Panc1 (cell line): ENCODE measurements at regions not wholly inside any gene's neighbourhood (a gene's known extent, or its start where the extent isn't known, plus 50 kb on each side); places are given as distances from the start of the nearest gene placed in this dataset.

Source experiments
- ATAC-seq: fragments of 200-7000 bp; cut with Tn5 transposase; 2 replicates; pipeline ENCODE4 v1.9.1; 2020; ENCODE audit warnings: mild to moderate bottlenecking, moderate library complexity
- BruUV-seq: library from RNA; stranded (reverse); fragments of 400-500 nt; replicated peaks from 2 replicates; lab custom pipeline; 2021; lab: Mats Ljungman, UMichigan
- CTCF ChIA-PET: fragments of 300-600 bp; sonication (Branson Sonifier 250); formaldehyde crosslinking; loops from one replicate; lab custom pipeline; 2022; ENCODE audit warnings: antibody characterized with exemption; lab: Charles Lee
- POLR2A ChIA-PET: fragments of 300-600 bp; sonication (Branson Sonifier 250); formaldehyde crosslinking; loops from one replicate; lab custom pipeline; 2022; ENCODE audit warnings: antibody characterized with exemption; lab: Charles Lee
- DNase-seq: peaks from one replicate; pipeline ENCODE4 v3.0.0-alpha.2; 2010; ENCODE audit warnings: low read depth, low spot score
- H3K27ac ChIP-seq: 2 replicates; pipeline ENCODE4 v1.5.1; 2011; ENCODE audit warnings: mild to moderate bottlenecking, low read length, inconsistent platforms
- H3K27me3 ChIP-seq: fragments of 200-500 bp; sonication (Bioruptor generic); 2 replicates; pipeline ENCODE4 v1.6.0; 2014; ENCODE audit warnings: low read length, inconsistent platforms; ENCODE audit not compliant: control insufficient read depth, insufficient read depth
- H3K36me3 ChIP-seq: fragments of 200-500 bp; sonication (Bioruptor generic); 2 replicates; pipeline ENCODE4 v1.5.1; 2014; ENCODE audit warnings: inconsistent platforms, mild to moderate bottlenecking, low read length, moderate library complexity; ENCODE audit not compliant: control insufficient read depth, insufficient read depth
- H3K4me1 ChIP-seq: 2 replicates; pipeline ENCODE4 v1.5.1; 2011; ENCODE audit warnings: inconsistent platforms, mild to moderate bottlenecking, low read length, moderate library complexity; ENCODE audit not compliant: control insufficient read depth, insufficient read depth
- H3K4me3 ChIP-seq, 2 experiments: 2 replicates each; pipeline ENCODE4 v1.5.1; 2011 to 2012; ENCODE audit warnings: low read depth in 2 of 2, low read length in 2 of 2, mild to moderate bottlenecking in 2 of 2, inconsistent platforms in 1 of 2, moderate library complexity in 1 of 2
- H3K9me3 ChIP-seq: fragments of 200-500 bp; sonication (Bioruptor generic); 2 replicates; pipeline ENCODE4 v1.5.1; 2014; ENCODE audit warnings: low read depth, mild to moderate bottlenecking, inconsistent platforms, low read length, moderate library complexity; ENCODE audit not compliant: control insufficient read depth, insufficient read depth
- POLR2AphosphoS5 ChIP-seq: IDR thresholded peaks from 2 replicates; pipeline ENCODE4 v1.6.1; 2012; ENCODE audit warnings: mild to moderate bottlenecking, low read depth, low read length, moderate library complexity
- SIN3A ChIP-seq: IDR thresholded peaks from 2 replicates; pipeline ENCODE4 v1.6.1; 2012; ENCODE audit warnings: low read depth, mild to moderate bottlenecking, low read length, moderate library complexity, borderline replicate concordance; ENCODE audit not compliant: insufficient read depth
- TCF7L2 ChIP-seq: IDR thresholded peaks from 2 replicates; pipeline ENCODE4 v1.6.1; 2011; ENCODE audit warnings: mild to moderate bottlenecking, low read depth, low read length, inconsistent platforms
- in situ Hi-C: cut with HindIII; loops from 2 replicates; pipeline ENCODE4 v1.10.0; 2016; ENCODE audit warnings: low sequenced_read_pairs, low pct_unique_long_range_greater_than_20kb
- intact Hi-C: fragments of 100-400 bp; cut with micrococcal nuclease; formaldehyde crosslinking; loops from one replicate; pipeline ENCODE4 v1.10.0; 2022; ENCODE audit not compliant: unreplicated experiment
- TF ChIP-seq, protein P1 (sequence below), 2 experiments: IDR thresholded peaks; 2 replicates each; pipeline ENCODE4 v1.6.1; 2011 to 2012; ENCODE audit warnings: low read depth in 2 of 2, control low read depth in 1 of 2, low read length in 1 of 2, mild to moderate bottlenecking in 1 of 2, moderate library complexity in 1 of 2; ENCODE audit not compliant: insufficient read depth in 1 of 2
- TF ChIP-seq, protein P2 (sequence below): fragments of 450-650 bp; IDR thresholded peaks from 2 replicates; pipeline ENCODE4 v1.5.1; 2017; ENCODE audit warnings: mild to moderate bottlenecking

DNA sequence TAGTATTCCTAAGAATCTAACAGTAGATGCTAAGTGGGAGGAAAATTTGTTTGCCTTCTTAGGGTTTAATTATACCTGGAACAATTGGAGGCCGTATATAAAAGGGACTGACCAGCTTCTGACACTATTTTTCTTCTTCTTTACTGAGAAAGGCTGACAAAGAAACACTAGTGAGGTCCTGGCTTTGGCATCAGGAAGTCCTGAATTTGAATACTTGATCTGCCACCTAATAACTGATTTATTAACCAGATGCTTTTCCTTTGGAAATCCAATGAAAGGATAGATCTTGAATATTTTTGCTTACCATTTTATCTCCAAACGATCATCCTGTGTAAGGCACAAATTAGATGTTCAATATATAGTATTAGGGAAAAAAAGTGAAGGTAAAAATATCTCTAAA is 382.5 kb downstream of the CENPW start:
- in situ Hi-C loops: no loop called here
- ChIA-PET CTCF (no interaction called here), POLR2A (no interaction called here)
- no TSS peak for BruUV-seq
- Histone ChIP-seq H3K4me1 (no peaks in the 10 kb centered on the region), H3K36me3 (no peaks in the 10 kb centered on the region), H3K9me3 (no peaks in the 10 kb centered on the region), H3K27ac (no peak overlapping the region), H3K27me3 (no peaks in the 10 kb centered on the region), H3K4me3 (no peak overlapping the region)
- TF ChIP-seq TCF7L2: no peak
- TF ChIP-seq, protein P1, sequence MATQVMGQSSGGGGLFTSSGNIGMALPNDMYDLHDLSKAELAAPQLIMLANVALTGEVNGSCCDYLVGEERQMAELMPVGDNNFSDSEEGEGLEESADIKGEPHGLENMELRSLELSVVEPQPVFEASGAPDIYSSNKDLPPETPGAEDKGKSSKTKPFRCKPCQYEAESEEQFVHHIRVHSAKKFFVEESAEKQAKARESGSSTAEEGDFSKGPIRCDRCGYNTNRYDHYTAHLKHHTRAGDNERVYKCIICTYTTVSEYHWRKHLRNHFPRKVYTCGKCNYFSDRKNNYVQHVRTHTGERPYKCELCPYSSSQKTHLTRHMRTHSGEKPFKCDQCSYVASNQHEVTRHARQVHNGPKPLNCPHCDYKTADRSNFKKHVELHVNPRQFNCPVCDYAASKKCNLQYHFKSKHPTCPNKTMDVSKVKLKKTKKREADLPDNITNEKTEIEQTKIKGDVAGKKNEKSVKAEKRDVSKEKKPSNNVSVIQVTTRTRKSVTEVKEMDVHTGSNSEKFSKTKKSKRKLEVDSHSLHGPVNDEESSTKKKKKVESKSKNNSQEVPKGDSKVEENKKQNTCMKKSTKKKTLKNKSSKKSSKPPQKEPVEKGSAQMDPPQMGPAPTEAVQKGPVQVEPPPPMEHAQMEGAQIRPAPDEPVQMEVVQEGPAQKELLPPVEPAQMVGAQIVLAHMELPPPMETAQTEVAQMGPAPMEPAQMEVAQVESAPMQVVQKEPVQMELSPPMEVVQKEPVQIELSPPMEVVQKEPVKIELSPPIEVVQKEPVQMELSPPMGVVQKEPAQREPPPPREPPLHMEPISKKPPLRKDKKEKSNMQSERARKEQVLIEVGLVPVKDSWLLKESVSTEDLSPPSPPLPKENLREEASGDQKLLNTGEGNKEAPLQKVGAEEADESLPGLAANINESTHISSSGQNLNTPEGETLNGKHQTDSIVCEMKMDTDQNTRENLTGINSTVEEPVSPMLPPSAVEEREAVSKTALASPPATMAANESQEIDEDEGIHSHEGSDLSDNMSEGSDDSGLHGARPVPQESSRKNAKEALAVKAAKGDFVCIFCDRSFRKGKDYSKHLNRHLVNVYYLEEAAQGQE (IDR thresholded peaks at IDR 0.05; ENCODE audit: insufficient read depth in 1 of 2, low read depth in 2 of 2, low read length in 1 of 2): no peak
- no peak for TF ChIP-seq SIN3A
- TF ChIP-seq, protein P2, sequence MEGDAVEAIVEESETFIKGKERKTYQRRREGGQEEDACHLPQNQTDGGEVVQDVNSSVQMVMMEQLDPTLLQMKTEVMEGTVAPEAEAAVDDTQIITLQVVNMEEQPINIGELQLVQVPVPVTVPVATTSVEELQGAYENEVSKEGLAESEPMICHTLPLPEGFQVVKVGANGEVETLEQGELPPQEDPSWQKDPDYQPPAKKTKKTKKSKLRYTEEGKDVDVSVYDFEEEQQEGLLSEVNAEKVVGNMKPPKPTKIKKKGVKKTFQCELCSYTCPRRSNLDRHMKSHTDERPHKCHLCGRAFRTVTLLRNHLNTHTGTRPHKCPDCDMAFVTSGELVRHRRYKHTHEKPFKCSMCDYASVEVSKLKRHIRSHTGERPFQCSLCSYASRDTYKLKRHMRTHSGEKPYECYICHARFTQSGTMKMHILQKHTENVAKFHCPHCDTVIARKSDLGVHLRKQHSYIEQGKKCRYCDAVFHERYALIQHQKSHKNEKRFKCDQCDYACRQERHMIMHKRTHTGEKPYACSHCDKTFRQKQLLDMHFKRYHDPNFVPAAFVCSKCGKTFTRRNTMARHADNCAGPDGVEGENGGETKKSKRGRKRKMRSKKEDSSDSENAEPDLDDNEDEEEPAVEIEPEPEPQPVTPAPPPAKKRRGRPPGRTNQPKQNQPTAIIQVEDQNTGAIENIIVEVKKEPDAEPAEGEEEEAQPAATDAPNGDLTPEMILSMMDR: no peak
- no peak for TF ChIP-seq POLR2AphosphoS5
- no peak for DNase-seq
- intact Hi-C loops: no loop called here
- ATAC-seq: no peak

DNA sequence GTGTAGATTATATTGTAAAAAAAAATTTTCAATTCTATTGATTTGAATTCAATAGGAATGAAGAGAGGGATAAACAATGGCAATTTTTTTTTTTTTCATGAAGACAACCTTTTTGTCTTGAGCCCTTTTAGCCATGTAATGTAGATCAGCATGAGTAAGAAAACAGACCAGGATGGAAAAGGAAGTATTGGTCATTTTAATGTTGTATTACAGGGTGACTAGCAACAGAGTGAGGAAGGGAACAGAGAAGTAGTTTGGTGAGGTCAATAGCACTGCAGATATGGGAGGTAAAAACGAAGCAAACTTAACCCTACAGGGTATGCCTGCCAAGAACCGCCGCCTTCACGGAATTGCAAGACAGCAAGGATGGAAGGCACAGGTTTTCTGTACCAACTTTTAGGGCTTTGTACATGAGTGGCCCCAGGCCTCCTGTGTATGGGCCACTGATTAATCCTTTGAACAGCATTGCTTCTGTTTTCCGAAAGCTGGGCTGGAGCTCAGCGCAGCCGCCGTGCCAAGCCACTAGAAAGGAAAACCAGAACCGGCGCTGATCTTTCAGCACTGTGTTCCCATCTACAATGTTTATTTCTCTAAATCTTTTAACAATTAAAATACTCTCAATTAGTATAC is 383.7 kb downstream of the CENPW start:
- Histone ChIP-seq H3K4me1 (no peaks in the 10 kb centered on the region), H3K36me3 (no peaks in the 10 kb centered on the region), H3K27ac (no peak overlapping the region), H3K27me3 (no peaks in the 10 kb centered on the region), H3K4me3 (no peak overlapping the region), H3K9me3 (no peaks in the 10 kb centered on the region)
- ChIA-PET POLR2A (no interaction called here), CTCF (no interaction called here)
- BruUV-seq: no TSS peak
- in situ Hi-C loops (no loop called here), intact Hi-C loops (no loop called here)
- DNase-seq (no peak), ATAC-seq (no peak)
- TF ChIP-seq TCF7L2 (no peak), SIN3A (no peak), POLR2AphosphoS5 (no peak)
- TF ChIP-seq, protein P1 (IDR thresholded peaks at IDR 0.05; ENCODE audit: insufficient read depth in 1 of 2, low read depth in 2 of 2, low read length in 1 of 2): no peak
